K562 (cell line): ENCODE measurements at regions not wholly inside any gene's neighbourhood (a gene's known extent, or its start where the extent isn't known, plus 50 kb on each side); places are given as distances from the start of the nearest gene placed in this dataset.
A peak's percentile ranks its signal among the peaks of the same experiment; 100 is the strongest.

Experiments
- ATAC-seq: fragments of 200-7000 bp; cut with Tn5 transposase; 3 replicates; pipeline ENCODE4 v1.9.1; 2020; ENCODE audit warnings: moderate library complexity
- BruUV-seq: library from RNA; stranded (reverse); fragments of 400-500 nt; replicated peaks from 2 replicates; lab custom pipeline; 2021; lab: Mats Ljungman, UMichigan
- CTCF ChIA-PET: fragments of 300-600 bp; formaldehyde crosslinking; extraction: SDS; loops from one replicate; lab custom pipeline; 2021; ENCODE audit warnings: low intra/inter-chr PET ratio; lab: Yijun Ruan, JAX
- POLR2A ChIA-PET: fragments of 300-600, 350-650 bp; sonication (Branson Sonifier 250); formaldehyde crosslinking; extraction: SDS; loops from one replicate; lab custom pipeline; 2021; ENCODE audit warnings: antibody characterized with exemption, inconsistent platforms; lab: Yijun Ruan, JAX
- DNase-seq, 4 experiments: peaks; one replicate each; pipeline versions ENCODE4 v3.0.0 to v3.0.0-alpha.2; 2011 to 2018; ENCODE audit warnings: low spot score in 3 of 4, mixed read lengths in 3 of 4; ENCODE audit errors: extremely low read depth in 1 of 4
- FAIRE-seq: peaks from 2 replicates; lab custom pipeline; 2011; peaks lifted over from hg19 to GRCh38; lab: Jason Lieb, UNC
- H2AFZ ChIP-seq: 2 replicates; pipeline ENCODE4 v1.6.0; 2011; ENCODE audit warnings: low read depth, low read length, control low read depth, inconsistent platforms
- H3K27ac ChIP-seq: fragments of 200-600 bp; 3 replicates; pipeline ENCODE4 v1.8.0; 2011; ENCODE audit warnings: low read depth, mild to moderate bottlenecking, control low read depth, inconsistent platforms, low read length, moderate library complexity, mixed read lengths; ENCODE audit errors: extremely low read depth
- H3K27me3 ChIP-seq, 2 experiments: fragments of 300-600 bp in 1 of 2; 2 replicates in 1 of 2; 3 replicates in 1 of 2; pipeline versions ENCODE4 v1.6.0 to v1.8.0; 2011; ENCODE audit warnings: inconsistent platforms in 2 of 2, low read length in 2 of 2, mild to moderate bottlenecking in 1 of 2, mixed read lengths in 1 of 2, moderate library complexity in 1 of 2; ENCODE audit not compliant: control insufficient read depth in 2 of 2, insufficient read depth in 2 of 2
- H3K36me3 ChIP-seq: fragments of 300-600 bp; 3 replicates; pipeline ENCODE4 v1.8.0; 2011; ENCODE audit warnings: mild to moderate bottlenecking, low read length, inconsistent platforms; ENCODE audit not compliant: control insufficient read depth, insufficient read depth
- H3K4me1 ChIP-seq, 2 experiments: fragments of 200-600 bp in 1 of 2; replicated peaks in 1 of 2; 2 replicates in 1 of 2; 3 replicates in 1 of 2; pipeline versions ENCODE4 v1.5.1 to v1.8.0; 2011; ENCODE audit warnings: inconsistent platforms in 2 of 2, low read length in 2 of 2, mild to moderate bottlenecking in 1 of 2, mixed read lengths in 1 of 2, moderate library complexity in 1 of 2; ENCODE audit not compliant: control insufficient read depth in 2 of 2, insufficient read depth in 2 of 2
- H3K4me2 ChIP-seq: 2 replicates; pipeline ENCODE4 v1.6.1; 2011; ENCODE audit warnings: low read length, control low read depth, inconsistent platforms, mixed read lengths; ENCODE audit not compliant: insufficient read depth
- H3K4me3 ChIP-seq: fragments of 200-600 bp; sonication (generic), shearing (Covaris generic); 2 replicates; pipeline ENCODE4 v1.5.1; 2016; ENCODE audit warnings: control low read depth, inconsistent platforms
- H3K79me2 ChIP-seq: fragments of 200-600 bp; 3 replicates; pipeline ENCODE4 v1.8.0; 2011; ENCODE audit warnings: low read length, inconsistent platforms; ENCODE audit not compliant: control insufficient read depth, insufficient read depth
- H3K9ac ChIP-seq, 2 experiments: 2 replicates each; pipeline versions ENCODE4 v1.6.0 to v1.6.1; 2011; ENCODE audit warnings: low read depth in 2 of 2, low read length in 2 of 2, control low read depth in 1 of 2, inconsistent platforms in 1 of 2, mild to moderate bottlenecking in 1 of 2, mixed read lengths in 1 of 2; ENCODE audit not compliant: insufficient read depth in 1 of 2
- H3K9me1 ChIP-seq: one replicate; pipeline ENCODE4 v1.6.0; 2011; ENCODE audit warnings: inconsistent platforms, mild to moderate bottlenecking, low read length, moderate library complexity; ENCODE audit not compliant: control insufficient read depth, insufficient read depth
- H3K9me3 ChIP-seq: replicated peaks from 2 replicates; pipeline ENCODE4 v1.5.1; 2011; ENCODE audit warnings: low read depth, low read length, inconsistent platforms; ENCODE audit not compliant: control insufficient read depth, insufficient read depth
- H4K20me1 ChIP-seq: replicated peaks from 2 replicates; pipeline ENCODE4 v1.6.1; 2011; ENCODE audit warnings: low read length, inconsistent platforms, mixed read lengths; ENCODE audit not compliant: control insufficient read depth, insufficient read depth
- EHMT2 ChIP-seq: fragments of 450-650 bp; IDR thresholded peaks from 2 replicates; pipeline ENCODE4 v1.6.1; 2018; ENCODE audit warnings: antibody characterized with exemption
- HNRNPH1 ChIP-seq: fragments of 200-400 bp; formaldehyde crosslinking; optimal IDR thresholded peaks from 2 replicates; pipeline ENCODE3; 2017; ENCODE audit warnings: low read depth, mild to moderate bottlenecking, low read length, moderate library complexity
- ILK ChIP-seq: fragments of 450-650 bp; IDR thresholded peaks from 2 replicates; pipeline ENCODE4 v1.6.1; 2016; ENCODE audit warnings: missing genetic modification characterization, low read depth, mild to moderate bottlenecking, missing compliant biosample characterization, moderate library complexity, borderline replicate concordance
- NFATC3 ChIP-seq: fragments of 450-650 bp; IDR thresholded peaks from 2 replicates; pipeline ENCODE4 v1.6.1; 2017; ENCODE audit warnings: mild to moderate bottlenecking
- RBM17 ChIP-seq: fragments of 200-400 bp; formaldehyde crosslinking; IDR thresholded peaks from 2 replicates; pipeline ENCODE4 v1.6.1; 2017; ENCODE audit warnings: low read depth, mild to moderate bottlenecking, low read length, borderline replicate concordance
- RBM25 ChIP-seq: fragments of 200-400 bp; formaldehyde crosslinking; IDR thresholded peaks from 2 replicates; pipeline ENCODE4 v1.6.1; 2018; ENCODE audit warnings: low read length, low read depth, moderate library complexity; ENCODE audit not compliant: severe bottlenecking
- RBM39 ChIP-seq: fragments of 200-400 bp; formaldehyde crosslinking; optimal IDR thresholded peaks from 2 replicates; pipeline ENCODE3; 2018; ENCODE audit warnings: low read depth, low read length
- TFAM ChIP-seq: fragments of 250-450 bp; sonication (Bioruptor Pico); conservative IDR thresholded peaks from 2 replicates; pipeline ENCODE4 v1.5.0; 2021; ENCODE audit warnings: mild to moderate bottlenecking, moderate library complexity
- ZNF140 ChIP-seq: fragments of 250-450 bp; sonication (Bioruptor Pico); IDR thresholded peaks from 2 replicates; pipeline ENCODE4 v1.8.0; 2021; ENCODE audit warnings: moderate library complexity, mild to moderate bottlenecking, inconsistent platforms
- ZNF644 ChIP-seq: fragments of 200-800 bp; sonication (Bioruptor generic); IDR thresholded peaks from 2 replicates; pipeline ENCODE4 v1.6.1; 2016; ENCODE audit warnings: low read depth, missing genetic modification characterization, missing compliant biosample characterization
- WGBS: fragments of 100-300 bp; shearing (Covaris generic); methylation state at CpG from one replicate; pipeline ENCODE4 v1.1.6; 2016; ENCODE audit warnings: low coverage, mixed read lengths; ENCODE audit not compliant: insufficient coverage; ENCODE audit errors: missing lambda C conversion rate; 5-methylcytosine and 5-hydroxymethylcytosine counted together
- in situ Hi-C: fragments of 300-500 bp; cut with MboI; formaldehyde crosslinking; loops from 4 replicates; pipeline ENCODE4 v1.15.0; 2018; ENCODE audit warnings: inconsistent platforms, mixed read lengths
- intact Hi-C: fragments of 100-400 bp; cut with micrococcal nuclease; formaldehyde crosslinking; loops from 2 replicates; pipeline ENCODE4 v1.14.2; 2022
- TF ChIP-seq, protein P1 (sequence below): fragments of 250-450 bp; sonication (Bioruptor Pico); IDR thresholded peaks from 2 replicates; pipeline ENCODE4 v1.9.0; 2021; ENCODE audit warnings: mild to moderate bottlenecking
- TF ChIP-seq, protein P2 (sequence below), 2 experiments: fragments of 150-350 bp in 1 of 2; IDR thresholded peaks; 2 replicates each; pipeline ENCODE4 v1.6.1; 2012 to 2016; ENCODE audit warnings: low read depth in 2 of 2, low read length in 2 of 2, mild to moderate bottlenecking in 1 of 2, moderate library complexity in 1 of 2
- TF ChIP-seq, protein P3 (sequence below): fragments of 250-450 bp; sonication (Bioruptor Pico); IDR thresholded peaks from 2 replicates; pipeline ENCODE4 v1.4.0; 2020
- TF ChIP-seq, protein P4 (sequence below), 2 experiments: fragments of 250-450 bp in 1 of 2; fragments of 450-650 bp in 1 of 2; sonication (Bioruptor Pico) in 1 of 2; IDR thresholded peaks; 2 replicates each; pipeline versions ENCODE4 v1.6.1 to v1.8.0; 2016 to 2021; ENCODE audit warnings: mild to moderate bottlenecking in 2 of 2, moderate library complexity in 2 of 2, missing compliant biosample characterization in 1 of 2, missing genetic modification characterization in 1 of 2

DNA sequence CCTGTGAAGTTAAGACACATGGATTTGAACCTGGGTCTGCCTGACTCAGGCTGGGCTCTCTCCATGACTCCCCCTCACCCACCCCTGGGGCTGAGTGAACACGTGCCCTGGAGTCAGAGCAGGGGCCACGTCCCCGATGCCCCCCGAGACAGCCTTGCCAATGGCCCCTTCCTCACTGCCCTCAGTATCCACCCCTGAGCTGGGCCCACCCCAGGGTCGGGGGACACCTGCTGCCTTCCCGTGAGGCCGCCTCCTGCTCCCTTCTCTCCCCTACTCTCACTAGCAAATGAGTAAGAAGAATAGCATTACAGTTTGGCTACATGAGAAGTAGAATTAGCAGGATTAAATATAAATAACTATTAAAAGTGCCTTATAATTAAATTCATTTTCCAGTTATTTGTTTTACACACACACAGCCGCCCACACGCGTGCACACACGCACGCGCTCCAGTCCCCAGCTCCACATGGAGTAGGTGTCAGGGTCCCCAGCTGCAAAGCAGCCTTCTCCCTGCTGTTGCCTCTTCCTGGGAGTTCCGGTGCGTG is 117.4 kb upstream of the LINGO1 start (continued):
- TF ChIP-seq ILK (tag) (no peak), EHMT2 (no peak), HNRNPH1 (no peak)

DNA sequence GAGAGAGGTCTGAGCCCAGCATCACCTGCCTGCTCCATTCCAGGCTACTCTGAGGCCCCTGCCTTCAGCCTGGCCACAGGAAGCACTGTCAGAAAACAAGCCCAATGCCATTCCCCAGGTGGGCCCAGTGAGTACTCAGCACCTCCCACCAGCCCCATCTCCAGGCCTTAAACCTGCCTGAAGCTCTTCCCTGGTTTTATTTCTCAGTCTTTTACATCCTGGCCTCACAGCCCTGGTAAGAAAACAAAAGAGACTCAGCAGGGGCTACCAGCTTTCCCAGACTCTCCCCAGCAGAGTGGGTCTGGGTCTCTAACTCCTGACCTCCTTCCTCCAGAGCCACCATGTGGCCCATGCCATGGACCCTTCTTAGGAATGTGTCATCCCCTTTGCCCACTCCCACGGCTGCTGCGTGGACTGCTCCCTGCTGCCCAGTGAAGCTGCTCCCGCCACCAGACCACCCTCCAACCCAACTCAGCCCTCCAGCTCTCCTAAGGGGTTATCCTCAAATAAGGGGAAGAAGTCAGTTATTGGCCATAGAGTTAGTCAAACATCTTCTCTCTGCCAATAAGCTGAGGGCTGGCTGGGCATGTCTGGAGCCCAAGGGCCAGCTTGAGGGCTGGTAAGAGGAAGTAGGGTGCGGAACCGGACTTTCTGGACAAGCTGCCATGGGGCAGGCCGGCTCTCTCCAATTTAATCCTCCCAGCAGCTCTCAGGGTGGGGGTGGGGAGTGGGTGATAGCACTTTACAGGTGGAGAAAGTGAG is 116.7 kb upstream of the LINGO1 start:
- no peaks in the 10 kb centered on the region for H3K9me3 ChIP-seq
- ChIA-PET CTCF (no interaction called here), POLR2A (interaction anchor here (0.6 kb wide), 2 partner anchors 94 to 119 kb away, joined by 3 read pairs; no protein-coding TSS in a partner anchor)
- BruUV-seq = no TSS peak
- H3K9ac ChIP-seq = peak overlapping the region in 1 of 2 experiments; percentile 39; a peak in 1 of 4 replicates
- peaks cover 7% of the 10 kb centered on the region for H4K20me1 ChIP-seq
- H3K4me1 ChIP-seq = peaks cover 14 to 30% of the 10 kb centered on the region in 2 experiments; a peak in 4 of 5 replicates
- peaks cover 4% of the 10 kb centered on the region for H3K9me1 ChIP-seq
- no peak overlapping the region for H3K27ac ChIP-seq
- WGBS = 60% methylated on average over 5 of the region's 6 CpGs
- no peaks in the 10 kb centered on the region for H3K27me3 ChIP-seq
- no peak overlapping the region for H3K4me3 ChIP-seq
- H3K36me3 ChIP-seq = no peaks in the 10 kb centered on the region
- FAIRE-seq (no peak), DNase-seq (no peak), ATAC-seq (no peak)
- in situ Hi-C loops (no loop called here), intact Hi-C loops (no loop called here)
- no peak overlapping the region for H2AFZ ChIP-seq
- H3K79me2 ChIP-seq = no peaks in the 10 kb centered on the region
- no peak overlapping the region for H3K4me2 ChIP-seq
- TF ChIP-seq, protein P1, sequence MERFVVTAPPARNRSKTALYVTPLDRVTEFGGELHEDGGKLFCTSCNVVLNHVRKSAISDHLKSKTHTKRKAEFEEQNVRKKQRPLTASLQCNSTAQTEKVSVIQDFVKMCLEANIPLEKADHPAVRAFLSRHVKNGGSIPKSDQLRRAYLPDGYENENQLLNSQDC (CRISPR knock-in tag) = no peak
- TF ChIP-seq RBM39 (no peak), ZNF644 (tag) (no peak), ZNF140 (CRISPR knock-in tag) (no peak), TFAM (CRISPR knock-in tag) (no peak), RBM25 (no peak), RBM17 (no peak), NFATC3 (no peak)
- TF ChIP-seq, protein P2, sequence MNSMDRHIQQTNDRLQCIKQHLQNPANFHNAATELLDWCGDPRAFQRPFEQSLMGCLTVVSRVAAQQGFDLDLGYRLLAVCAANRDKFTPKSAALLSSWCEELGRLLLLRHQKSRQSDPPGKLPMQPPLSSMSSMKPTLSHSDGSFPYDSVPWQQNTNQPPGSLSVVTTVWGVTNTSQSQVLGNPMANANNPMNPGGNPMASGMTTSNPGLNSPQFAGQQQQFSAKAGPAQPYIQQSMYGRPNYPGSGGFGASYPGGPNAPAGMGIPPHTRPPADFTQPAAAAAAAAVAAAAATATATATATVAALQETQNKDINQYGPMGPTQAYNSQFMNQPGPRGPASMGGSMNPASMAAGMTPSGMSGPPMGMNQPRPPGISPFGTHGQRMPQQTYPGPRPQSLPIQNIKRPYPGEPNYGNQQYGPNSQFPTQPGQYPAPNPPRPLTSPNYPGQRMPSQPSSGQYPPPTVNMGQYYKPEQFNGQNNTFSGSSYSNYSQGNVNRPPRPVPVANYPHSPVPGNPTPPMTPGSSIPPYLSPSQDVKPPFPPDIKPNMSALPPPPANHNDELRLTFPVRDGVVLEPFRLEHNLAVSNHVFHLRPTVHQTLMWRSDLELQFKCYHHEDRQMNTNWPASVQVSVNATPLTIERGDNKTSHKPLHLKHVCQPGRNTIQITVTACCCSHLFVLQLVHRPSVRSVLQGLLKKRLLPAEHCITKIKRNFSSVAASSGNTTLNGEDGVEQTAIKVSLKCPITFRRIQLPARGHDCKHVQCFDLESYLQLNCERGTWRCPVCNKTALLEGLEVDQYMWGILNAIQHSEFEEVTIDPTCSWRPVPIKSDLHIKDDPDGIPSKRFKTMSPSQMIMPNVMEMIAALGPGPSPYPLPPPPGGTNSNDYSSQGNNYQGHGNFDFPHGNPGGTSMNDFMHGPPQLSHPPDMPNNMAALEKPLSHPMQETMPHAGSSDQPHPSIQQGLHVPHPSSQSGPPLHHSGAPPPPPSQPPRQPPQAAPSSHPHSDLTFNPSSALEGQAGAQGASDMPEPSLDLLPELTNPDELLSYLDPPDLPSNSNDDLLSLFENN (IDR thresholded peaks at IDR 0.05; ENCODE audit: low read depth in 2 of 2, low read length in 2 of 2) = no peak
- TF ChIP-seq, protein P3, sequence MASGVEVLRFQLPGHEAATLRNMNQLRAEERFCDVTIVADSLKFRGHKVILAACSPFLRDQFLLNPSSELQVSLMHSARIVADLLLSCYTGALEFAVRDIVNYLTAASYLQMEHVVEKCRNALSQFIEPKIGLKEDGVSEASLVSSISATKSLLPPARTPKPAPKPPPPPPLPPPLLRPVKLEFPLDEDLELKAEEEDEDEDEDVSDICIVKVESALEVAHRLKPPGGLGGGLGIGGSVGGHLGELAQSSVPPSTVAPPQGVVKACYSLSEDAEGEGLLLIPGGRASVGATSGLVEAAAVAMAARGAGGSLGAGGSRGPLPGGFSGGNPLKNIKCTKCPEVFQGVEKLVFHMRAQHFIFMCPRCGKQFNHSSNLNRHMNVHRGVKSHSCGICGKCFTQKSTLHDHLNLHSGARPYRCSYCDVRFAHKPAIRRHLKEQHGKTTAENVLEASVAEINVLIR (CRISPR knock-in tag) = no peak
- TF ChIP-seq, protein P4, sequence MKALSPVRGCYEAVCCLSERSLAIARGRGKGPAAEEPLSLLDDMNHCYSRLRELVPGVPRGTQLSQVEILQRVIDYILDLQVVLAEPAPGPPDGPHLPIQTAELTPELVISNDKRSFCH (CRISPR knock-in tag; IDR thresholded peaks at IDR 0.05) = no peak
- TF ChIP-seq, protein P4 (tag; IDR thresholded peaks at IDR 0.05) = no peak
